ENCODE measurements at regions not wholly inside any gene's neighbourhood (a gene's known extent, or its start where the extent isn't known, plus 50 kb on each side); places are given as distances from the start of the nearest gene placed in this dataset.

DNA sequence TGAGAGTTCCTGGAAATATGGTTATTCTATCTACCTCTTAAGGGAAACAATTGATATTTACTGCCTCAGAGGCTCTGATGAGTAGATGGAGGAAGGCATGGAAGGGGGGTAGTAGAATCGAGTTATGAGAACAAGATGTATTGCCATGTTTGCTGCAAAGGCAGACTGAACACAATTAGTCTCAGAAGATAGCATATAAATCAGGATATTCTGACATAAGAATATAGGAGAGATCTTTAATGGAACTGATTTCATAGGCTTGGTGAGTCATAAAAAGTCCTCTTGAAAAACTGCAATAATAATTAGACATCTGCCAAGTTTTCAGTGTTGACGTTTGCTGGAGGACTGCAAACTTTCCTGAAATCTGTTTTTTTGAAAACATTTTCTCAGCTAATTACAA lies 636.1 kb downstream of the TMTC2 start:
- H3K27ac ChIP-seq (ENCODE audit: low read length): no peak overlapping the region
- H3K27me3 ChIP-seq (ENCODE audit: control insufficient read depth, insufficient read depth, low read length): no peaks in the 10 kb centered on the region
- no peaks in the 10 kb centered on the region for H3K36me3 ChIP-seq (ENCODE audit: control insufficient read depth, insufficient read depth, low read length)
- no CpG with 5 or more reads among the region's 2 CpGs for WGBS (ENCODE audit: insufficient coverage, insufficient read length)
- no peaks in the 10 kb centered on the region for H3K4me1 ChIP-seq (ENCODE audit: control insufficient read depth, insufficient read depth, low read length)
- no peaks in the 10 kb centered on the region for H3K9me3 ChIP-seq (ENCODE audit: control insufficient read depth, insufficient read depth, low read length)
- H3K4me3 ChIP-seq (ENCODE audit: low read length): no peak overlapping the region
- no peak for DNase-seq (ENCODE audit: low read depth, low spot score)

DNA sequence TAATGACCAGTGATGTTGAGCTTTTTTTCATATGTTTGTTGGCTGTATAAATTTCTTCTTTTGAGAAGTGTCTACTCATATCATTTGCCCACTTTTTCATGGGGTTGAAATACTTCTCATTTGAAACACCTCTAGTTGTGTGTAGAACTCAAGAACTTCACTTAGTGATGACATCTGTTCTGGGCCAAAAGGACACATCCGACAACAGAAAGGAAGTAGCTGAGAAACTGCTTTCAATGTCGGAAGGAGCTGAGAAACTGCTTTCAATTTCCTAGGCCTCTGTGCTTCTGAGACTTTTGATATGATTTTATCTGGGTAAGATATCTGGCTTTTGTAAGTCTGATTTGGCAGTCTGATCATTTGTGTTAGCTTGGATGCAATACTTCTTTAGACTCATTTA lies 635.3 kb downstream of the TMTC2 start:
- Histone ChIP-seq H3K4me3 (ENCODE audit: low read length) (no peak overlapping the region), H3K36me3 (ENCODE audit: control insufficient read depth, insufficient read depth, low read length) (no peaks in the 10 kb centered on the region), H3K27me3 (ENCODE audit: control insufficient read depth, insufficient read depth, low read length) (no peaks in the 10 kb centered on the region), H3K27ac (ENCODE audit: low read length) (no peak overlapping the region), H3K4me1 (ENCODE audit: control insufficient read depth, insufficient read depth, low read length) (no peaks in the 10 kb centered on the region), H3K9me3 (ENCODE audit: control insufficient read depth, insufficient read depth, low read length) (no peaks in the 10 kb centered on the region)
- no peak for DNase-seq (ENCODE audit: low read depth, low spot score)
- WGBS (ENCODE audit: insufficient coverage, insufficient read length): no CpG with 5 or more reads among the region's 2 CpGs

DNA sequence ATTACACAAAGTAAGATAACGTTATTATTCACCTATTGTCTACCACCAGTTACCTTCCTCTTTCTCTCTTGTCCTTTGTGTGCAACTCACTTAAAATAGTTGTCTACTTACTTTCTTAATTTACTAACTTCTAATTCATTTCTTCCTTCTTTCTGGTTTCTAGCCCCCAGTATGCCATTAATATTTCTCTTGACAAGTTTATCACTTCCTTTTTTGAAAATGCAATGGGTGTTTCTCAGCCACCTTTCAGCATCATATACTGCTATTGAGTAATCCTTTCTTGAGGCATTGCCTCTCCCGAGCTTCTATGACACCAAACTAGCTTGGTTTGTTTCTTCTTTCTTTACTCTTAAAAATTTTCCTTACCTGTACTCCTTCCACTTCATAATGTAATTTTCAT lies 633.6 kb downstream of the TMTC2 start:
- no peak overlapping the region for H3K4me3 ChIP-seq (ENCODE audit: low read length)
- H3K27ac ChIP-seq (ENCODE audit: low read length): no peak overlapping the region
- no peaks in the 10 kb centered on the region for H3K36me3 ChIP-seq (ENCODE audit: control insufficient read depth, insufficient read depth, low read length)
- no peaks in the 10 kb centered on the region for H3K9me3 ChIP-seq (ENCODE audit: control insufficient read depth, insufficient read depth, low read length)
- WGBS (ENCODE audit: insufficient coverage, insufficient read length): no CpG with 5 or more reads among the region's 2 CpGs
- H3K4me1 ChIP-seq (ENCODE audit: control insufficient read depth, insufficient read depth, low read length): no peaks in the 10 kb centered on the region
- DNase-seq (ENCODE audit: low read depth, low spot score): no peak
- H3K27me3 ChIP-seq (ENCODE audit: control insufficient read depth, insufficient read depth, low read length): no peaks in the 10 kb centered on the region

DNA sequence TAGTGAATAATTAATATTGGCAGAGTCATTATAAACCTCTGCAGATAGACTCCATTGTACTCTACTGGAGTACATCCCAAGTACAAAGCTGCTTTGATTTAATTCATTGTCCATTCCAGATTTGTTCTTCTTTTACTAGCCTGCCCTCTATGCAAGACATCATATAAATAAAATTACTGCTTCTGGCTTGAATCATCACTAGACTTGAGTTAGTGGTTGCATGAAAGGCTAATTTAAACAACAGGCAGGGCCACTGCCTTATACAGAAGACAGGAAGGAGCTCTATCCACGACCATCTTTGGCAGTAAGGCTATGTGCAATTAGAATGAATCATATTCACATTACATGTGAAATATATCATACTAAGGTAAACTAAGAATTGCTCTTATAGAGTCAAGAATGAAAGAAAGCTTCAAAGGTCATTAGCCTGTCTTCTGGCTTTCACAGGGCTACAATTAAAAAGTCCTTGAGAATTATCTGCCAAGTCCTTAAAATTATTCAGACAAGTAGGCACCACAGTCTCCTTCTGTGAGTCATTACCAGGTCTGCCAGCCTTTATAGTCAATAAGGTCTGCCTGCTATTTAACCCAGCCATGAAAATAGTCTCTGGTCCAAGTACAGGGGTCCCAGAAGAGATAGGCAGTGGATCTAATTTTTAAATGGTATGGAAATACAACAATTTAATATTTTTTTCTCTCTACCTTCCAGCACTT lies 631.8 kb downstream of the TMTC2 start:
- H3K27me3 ChIP-seq (ENCODE audit: control insufficient read depth, insufficient read depth, low read length): no peaks in the 10 kb centered on the region
- no peak for DNase-seq (ENCODE audit: low read depth, low spot score)
- no peaks in the 10 kb centered on the region for H3K4me1 ChIP-seq (ENCODE audit: control insufficient read depth, insufficient read depth, low read length)
- WGBS (ENCODE audit: insufficient coverage, insufficient read length): no CpG with 5 or more reads among the region's 1 CpG
- no peaks in the 10 kb centered on the region for H3K36me3 ChIP-seq (ENCODE audit: control insufficient read depth, insufficient read depth, low read length)
- H3K9me3 ChIP-seq (ENCODE audit: control insufficient read depth, insufficient read depth, low read length): no peaks in the 10 kb centered on the region
- H3K27ac ChIP-seq (ENCODE audit: low read length): no peak overlapping the region
- H3K4me3 ChIP-seq (ENCODE audit: low read length): no peak overlapping the region

DNA sequence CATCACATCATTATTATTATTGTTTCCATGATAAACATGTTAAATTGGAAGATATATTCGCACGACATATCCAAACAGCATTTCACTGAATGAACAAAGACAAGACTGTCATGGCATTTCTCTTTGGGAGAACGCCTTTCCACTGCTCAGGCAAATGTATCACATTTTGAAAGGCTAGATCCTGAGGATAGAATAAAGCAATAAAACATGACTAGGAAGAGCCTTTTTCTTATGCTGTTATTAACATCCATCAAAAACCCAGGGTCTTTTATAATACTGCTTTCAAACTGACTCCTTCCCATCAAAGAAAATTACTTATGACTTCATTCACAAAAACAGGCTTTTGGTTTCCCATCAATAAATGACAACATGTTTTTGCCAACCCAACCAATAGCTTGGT lies 630.9 kb downstream of the TMTC2 start:
- no peaks in the 10 kb centered on the region for H3K27me3 ChIP-seq (ENCODE audit: control insufficient read depth, insufficient read depth, low read length)
- H3K27ac ChIP-seq (ENCODE audit: low read length): no peak overlapping the region
- no peak overlapping the region for H3K4me3 ChIP-seq (ENCODE audit: low read length)
- WGBS (ENCODE audit: insufficient coverage, insufficient read length): no CpG with 5 or more reads among the region's 3 CpGs
- H3K4me1 ChIP-seq (ENCODE audit: control insufficient read depth, insufficient read depth, low read length): no peaks in the 10 kb centered on the region
- no peaks in the 10 kb centered on the region for H3K36me3 ChIP-seq (ENCODE audit: control insufficient read depth, insufficient read depth, low read length)
- DNase-seq (ENCODE audit: low read depth, low spot score): no peak
- no peaks in the 10 kb centered on the region for H3K9me3 ChIP-seq (ENCODE audit: control insufficient read depth, insufficient read depth, low read length)

DNA sequence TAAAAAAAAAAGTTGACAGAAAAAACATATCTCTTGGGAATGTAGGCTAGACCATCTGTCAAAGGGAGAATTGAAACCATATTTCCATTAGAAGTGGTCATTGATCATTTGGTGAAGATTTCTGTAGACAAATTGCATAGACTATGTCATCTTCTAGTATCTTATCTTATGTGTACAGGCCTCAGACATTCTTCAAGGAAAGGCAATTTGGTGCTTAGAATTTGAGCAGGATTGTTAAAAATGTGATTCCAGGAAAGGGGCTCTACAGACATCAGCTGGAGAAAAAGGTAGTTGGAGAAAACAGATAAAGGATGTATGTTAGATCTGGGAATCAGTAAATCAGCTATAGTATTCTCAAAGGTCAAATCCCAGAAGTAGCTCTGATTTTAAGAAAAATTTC lies 627.1 kb downstream of the TMTC2 start:
- H3K4me3 ChIP-seq (ENCODE audit: low read length): no peak overlapping the region
- H3K27me3 ChIP-seq (ENCODE audit: control insufficient read depth, insufficient read depth, low read length): no peaks in the 10 kb centered on the region
- DNase-seq (ENCODE audit: low read depth, low spot score): no peak
- no peak overlapping the region for H3K27ac ChIP-seq (ENCODE audit: low read length)
- H3K36me3 ChIP-seq (ENCODE audit: control insufficient read depth, insufficient read depth, low read length): no peaks in the 10 kb centered on the region
- no peaks in the 10 kb centered on the region for H3K4me1 ChIP-seq (ENCODE audit: control insufficient read depth, insufficient read depth, low read length)
- H3K9me3 ChIP-seq (ENCODE audit: control insufficient read depth, insufficient read depth, low read length): no peaks in the 10 kb centered on the region

DNA sequence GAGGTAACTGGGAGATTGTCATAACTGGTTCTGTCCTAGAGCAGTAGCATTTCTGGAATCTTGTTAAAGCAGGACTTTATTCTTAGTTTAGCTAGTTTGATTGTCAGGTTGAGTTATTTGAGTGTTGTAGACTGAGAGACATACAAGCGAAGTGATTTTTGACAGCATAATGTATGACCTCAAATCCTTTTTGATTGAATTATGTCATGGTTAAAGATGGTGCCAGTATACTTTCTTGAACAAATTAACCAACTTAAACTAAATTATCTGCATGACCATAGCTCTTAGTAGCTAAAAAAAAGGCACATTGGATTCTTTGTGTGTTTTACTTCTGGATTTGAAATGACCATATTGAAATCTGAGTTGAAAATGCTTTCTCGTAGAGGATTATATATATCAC lies 626.6 kb downstream of the TMTC2 start:
- no CpG with 5 or more reads among the region's 2 CpGs for WGBS (ENCODE audit: insufficient coverage, insufficient read length)
- H3K27me3 ChIP-seq (ENCODE audit: control insufficient read depth, insufficient read depth, low read length): no peaks in the 10 kb centered on the region
- H3K4me1 ChIP-seq (ENCODE audit: control insufficient read depth, insufficient read depth, low read length): no peaks in the 10 kb centered on the region
- H3K27ac ChIP-seq (ENCODE audit: low read length): no peak overlapping the region
- no peak overlapping the region for H3K4me3 ChIP-seq (ENCODE audit: low read length)
- no peaks in the 10 kb centered on the region for H3K36me3 ChIP-seq (ENCODE audit: control insufficient read depth, insufficient read depth, low read length)
- DNase-seq (ENCODE audit: low read depth, low spot score): no peak
- no peaks in the 10 kb centered on the region for H3K9me3 ChIP-seq (ENCODE audit: control insufficient read depth, insufficient read depth, low read length)

DNA sequence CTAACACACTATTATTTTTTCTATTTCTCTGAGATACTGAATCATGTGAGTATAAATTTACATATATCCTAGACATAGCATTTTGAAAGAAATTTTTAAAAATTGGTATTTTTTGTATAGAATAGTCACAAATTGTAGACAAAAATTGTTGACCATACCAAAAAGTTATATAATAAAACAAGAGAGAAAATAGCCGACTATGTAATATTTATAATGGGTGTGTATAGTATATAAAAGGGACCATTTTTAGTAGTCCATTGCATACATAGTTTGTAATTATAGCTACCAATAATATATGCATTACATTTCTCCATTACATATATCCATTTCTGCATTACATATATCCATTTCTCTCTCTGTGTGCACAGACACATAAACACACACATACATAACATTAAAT lies 590.2 kb downstream of the TMTC2 start:
- no CpG with 5 or more reads among the region's 1 CpG for WGBS (ENCODE audit: insufficient coverage, insufficient read length)
- Histone ChIP-seq H3K27me3 (ENCODE audit: control insufficient read depth, insufficient read depth, low read length) (no peaks in the 10 kb centered on the region), H3K4me3 (ENCODE audit: low read length) (no peak overlapping the region), H3K36me3 (ENCODE audit: control insufficient read depth, insufficient read depth, low read length) (no peaks in the 10 kb centered on the region), H3K27ac (ENCODE audit: low read length) (no peak overlapping the region), H3K9me3 (ENCODE audit: control insufficient read depth, insufficient read depth, low read length) (no peaks in the 10 kb centered on the region), H3K4me1 (ENCODE audit: control insufficient read depth, insufficient read depth, low read length) (no peaks in the 10 kb centered on the region)
- no peak for DNase-seq (ENCODE audit: low read depth, low spot score)

DNA sequence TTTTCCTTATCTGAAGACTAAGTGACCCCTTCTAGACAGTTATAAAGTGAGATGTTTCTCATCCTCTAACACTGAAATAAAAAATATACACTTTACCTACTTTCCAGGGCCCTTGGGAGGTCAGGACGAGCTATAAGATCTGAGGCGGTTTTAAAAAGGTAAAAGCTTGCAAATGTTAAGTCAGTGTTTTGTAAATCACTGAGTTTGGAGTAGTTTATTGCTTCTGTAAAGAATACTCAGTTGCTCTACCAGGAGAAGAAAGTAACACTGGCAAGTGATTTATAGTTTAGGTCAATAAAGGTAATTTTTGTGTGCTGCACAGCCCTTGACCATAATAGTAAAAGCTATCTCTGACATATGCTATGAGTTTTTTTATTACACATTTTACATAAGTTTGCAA lies 584.5 kb downstream of the TMTC2 start:
- H3K4me3 ChIP-seq (ENCODE audit: low read length): no peak overlapping the region

DNA sequence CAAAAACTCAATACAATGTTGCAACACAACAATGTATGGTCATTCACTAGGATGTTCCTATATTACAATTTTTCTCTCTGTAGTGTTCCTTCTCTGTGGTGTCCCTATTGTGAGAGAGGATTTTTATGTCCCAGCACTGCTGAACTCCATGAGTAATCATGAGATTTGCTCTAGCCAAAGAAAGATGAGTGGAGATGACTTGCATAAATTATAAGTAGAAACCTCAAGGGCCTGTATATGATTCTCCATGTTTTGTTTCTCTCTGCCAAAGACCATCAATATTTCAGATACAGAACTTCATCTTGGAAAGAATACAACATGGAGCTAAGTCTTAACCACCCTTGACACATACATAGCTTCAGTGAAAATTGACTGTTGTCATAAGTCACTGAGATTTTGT lies 579.1 kb downstream of the TMTC2 start:
- no peak for DNase-seq (ENCODE audit: low read depth, low spot score)
- H3K9me3 ChIP-seq (ENCODE audit: control insufficient read depth, insufficient read depth, low read length): no peaks in the 10 kb centered on the region

More for the DNA sequence above, 584.5 kb downstream of the TMTC2 start:
- Histone ChIP-seq H3K9me3 (ENCODE audit: control insufficient read depth, insufficient read depth, low read length) (no peaks in the 10 kb centered on the region), H3K36me3 (ENCODE audit: control insufficient read depth, insufficient read depth, low read length) (no peaks in the 10 kb centered on the region), H3K4me1 (ENCODE audit: control insufficient read depth, insufficient read depth, low read length) (no peaks in the 10 kb centered on the region), H3K27me3 (ENCODE audit: control insufficient read depth, insufficient read depth, low read length) (no peaks in the 10 kb centered on the region), H3K27ac (ENCODE audit: low read length) (no peak overlapping the region)
- DNase-seq (ENCODE audit: low read depth, low spot score): no peak
- no CpG with 5 or more reads among the region's 2 CpGs for WGBS (ENCODE audit: insufficient coverage, insufficient read length)

DNA sequence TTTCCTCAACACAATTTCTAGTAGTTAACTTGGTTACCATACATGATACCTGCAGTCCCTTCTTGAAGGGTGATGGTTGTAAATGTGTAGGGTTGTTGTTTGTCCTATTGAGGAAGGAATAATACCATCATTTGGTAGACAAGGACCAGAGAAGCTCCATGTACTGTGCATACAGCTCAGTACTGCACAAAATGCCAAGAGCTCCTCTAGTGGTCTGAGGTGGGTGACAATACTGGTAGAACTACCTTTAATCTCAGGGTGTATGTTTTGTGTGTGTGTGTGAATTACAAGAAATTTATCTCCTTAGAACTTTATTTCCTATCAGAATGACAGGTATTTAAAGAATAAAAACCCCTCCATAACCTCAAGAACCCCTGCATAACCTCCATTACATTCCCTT lies 575.3 kb downstream of the TMTC2 start:
- no peaks in the 10 kb centered on the region for H3K27me3 ChIP-seq (ENCODE audit: control insufficient read depth, insufficient read depth, low read length)
- no peak overlapping the region for H3K4me3 ChIP-seq (ENCODE audit: low read length)
- H3K4me1 ChIP-seq (ENCODE audit: control insufficient read depth, insufficient read depth, low read length): no peaks in the 10 kb centered on the region
- peak; percentile 1 for DNase-seq (ENCODE audit: low read depth, low spot score)
- H3K27ac ChIP-seq (ENCODE audit: low read length): no peak overlapping the region
- no peaks in the 10 kb centered on the region for H3K9me3 ChIP-seq (ENCODE audit: control insufficient read depth, insufficient read depth, low read length)
- no peaks in the 10 kb centered on the region for H3K36me3 ChIP-seq (ENCODE audit: control insufficient read depth, insufficient read depth, low read length)

More for the DNA sequence above, 579.1 kb downstream of the TMTC2 start:
- no peaks in the 10 kb centered on the region for H3K27me3 ChIP-seq (ENCODE audit: control insufficient read depth, insufficient read depth, low read length)
- H3K36me3 ChIP-seq (ENCODE audit: control insufficient read depth, insufficient read depth, low read length): no peaks in the 10 kb centered on the region
- H3K27ac ChIP-seq (ENCODE audit: low read length): no peak overlapping the region
- H3K4me3 ChIP-seq (ENCODE audit: low read length): no peak overlapping the region
- no peaks in the 10 kb centered on the region for H3K4me1 ChIP-seq (ENCODE audit: control insufficient read depth, insufficient read depth, low read length)

Data from iPS DF 6.9 (cell line).